OCI-LY7 (cell line): ENCODE measurements at regions not wholly inside any gene's neighbourhood (a gene's known extent, or its start where the extent isn't known, plus 50 kb on each side); places are given as distances from the start of the nearest gene placed in this dataset.

ENCODE experiments used
- CTCF ChIP-seq: fragments of 200-600 bp; sonication (generic); conservative IDR thresholded peaks from 2 replicates; pipeline ENCODE4 v1.5.1; 2014; ENCODE audit warnings: mild to moderate bottlenecking, antibody characterized with exemption, low read length, moderate library complexity, mixed read lengths
- EZH2phosphoT487 ChIP-seq: fragments of 200-600 bp; sonication (generic); IDR thresholded peaks from 2 replicates; pipeline ENCODE4 v1.6.1; 2018; ENCODE audit warnings: low read depth, borderline replicate concordance, mild to moderate bottlenecking, mixed run types, antibody characterized with exemption, low read length, moderate library complexity, mixed read lengths

- TF ChIP-seq CTCF (no peak), EZH2phosphoT487 (no peak)
These were observed 530.8 kb downstream of the ADCYAP1 start for GRCh38 chr18:1435487-1435886.
